Vagina (tissue), 2 donors: ENCODE measurements at regions not wholly inside any gene's neighbourhood (a gene's known extent, or its start where the extent isn't known, plus 50 kb on each side); places are given as distances from the start of the nearest gene placed in this dataset.

Experiments
- POLR2A ChIP-seq, 2 donors: fragments of 450-650 bp; IDR thresholded peaks; one replicate each; pipeline ENCODE4 v1.6.1; 2017; ENCODE audit warnings: antibody characterized with exemption in 2 of 2, mild to moderate bottlenecking in 2 of 2, moderate library complexity in 2 of 2
- POLR2AphosphoS5 ChIP-seq, 2 donors: sonication (generic); formaldehyde crosslinking; IDR thresholded peaks; one replicate each; pipeline ENCODE4 v1.9.0; 2017; ENCODE audit warnings: antibody characterized with exemption in 2 of 2, mild to moderate bottlenecking in 2 of 2, low read depth in 1 of 2; ENCODE audit not compliant: insufficient read depth in 1 of 2
- TF ChIP-seq, protein P1 (sequence below), 3 experiments: fragments of 450-650 bp in 2 of 3; fragments of 200-600 bp in 1 of 3; sonication (generic) in 1 of 3; IDR thresholded peaks; one replicate each; pipeline ENCODE4 v1.5.1; 2017 to 2019; ENCODE audit warnings: antibody characterized with exemption in 3 of 3, mild to moderate bottlenecking in 2 of 3, moderate library complexity in 2 of 3

DNA sequence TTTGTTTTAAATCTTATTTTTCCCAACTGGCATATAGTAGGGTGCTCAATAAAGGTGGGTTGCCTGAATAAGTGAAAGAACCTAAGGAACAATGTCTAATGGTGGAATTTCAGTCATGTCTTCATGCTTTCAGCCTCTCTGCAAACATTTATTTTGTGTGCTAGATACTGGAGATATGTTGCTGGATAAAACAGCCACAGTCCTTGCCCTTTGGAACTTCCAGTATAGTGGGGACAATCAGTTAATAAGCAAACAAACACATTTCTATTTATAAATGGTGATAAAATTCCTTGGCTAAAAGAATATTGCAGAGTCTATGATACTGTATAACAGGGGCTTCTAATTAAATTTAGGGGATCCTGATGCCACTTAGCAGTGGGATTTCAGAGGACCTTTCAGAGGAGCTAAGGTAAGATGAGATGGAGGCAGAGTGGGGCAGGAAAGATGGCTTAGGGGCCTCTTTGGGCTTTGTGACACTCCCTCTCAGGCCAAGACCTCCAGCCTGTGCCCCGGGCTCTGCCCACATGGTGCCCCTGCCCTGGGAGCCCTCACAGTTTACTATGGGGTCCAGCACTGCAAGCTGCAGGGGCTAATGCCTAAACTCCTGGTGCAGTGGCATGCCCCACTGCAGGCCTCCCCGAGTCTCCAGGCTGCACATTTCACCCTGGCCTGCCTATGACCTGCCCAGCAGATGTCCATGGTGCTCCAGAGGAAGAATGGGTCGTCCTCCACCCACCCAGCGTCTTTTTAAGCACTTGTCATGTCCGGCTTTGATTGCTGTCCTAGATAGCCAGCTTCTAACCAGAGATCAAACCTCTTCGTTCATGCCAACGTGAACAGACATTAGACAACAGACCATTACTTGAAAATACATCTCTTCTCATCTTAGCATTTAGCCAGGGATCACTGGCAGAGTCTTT lies 61.6 kb upstream of the PRR23C start:
- TF ChIP-seq POLR2A (IDR thresholded peaks at IDR 0.05) (no peak), POLR2AphosphoS5 (IDR thresholded peaks at IDR 0.05; ENCODE audit: insufficient read depth in 1 of 2, low read depth in 1 of 2) (no peak)
- TF ChIP-seq, protein P1, sequence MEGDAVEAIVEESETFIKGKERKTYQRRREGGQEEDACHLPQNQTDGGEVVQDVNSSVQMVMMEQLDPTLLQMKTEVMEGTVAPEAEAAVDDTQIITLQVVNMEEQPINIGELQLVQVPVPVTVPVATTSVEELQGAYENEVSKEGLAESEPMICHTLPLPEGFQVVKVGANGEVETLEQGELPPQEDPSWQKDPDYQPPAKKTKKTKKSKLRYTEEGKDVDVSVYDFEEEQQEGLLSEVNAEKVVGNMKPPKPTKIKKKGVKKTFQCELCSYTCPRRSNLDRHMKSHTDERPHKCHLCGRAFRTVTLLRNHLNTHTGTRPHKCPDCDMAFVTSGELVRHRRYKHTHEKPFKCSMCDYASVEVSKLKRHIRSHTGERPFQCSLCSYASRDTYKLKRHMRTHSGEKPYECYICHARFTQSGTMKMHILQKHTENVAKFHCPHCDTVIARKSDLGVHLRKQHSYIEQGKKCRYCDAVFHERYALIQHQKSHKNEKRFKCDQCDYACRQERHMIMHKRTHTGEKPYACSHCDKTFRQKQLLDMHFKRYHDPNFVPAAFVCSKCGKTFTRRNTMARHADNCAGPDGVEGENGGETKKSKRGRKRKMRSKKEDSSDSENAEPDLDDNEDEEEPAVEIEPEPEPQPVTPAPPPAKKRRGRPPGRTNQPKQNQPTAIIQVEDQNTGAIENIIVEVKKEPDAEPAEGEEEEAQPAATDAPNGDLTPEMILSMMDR (IDR thresholded peaks at IDR 0.05): no peak
